Left lung (tissue), 4 donors: ENCODE measurements at regions not wholly inside any gene's neighbourhood (a gene's known extent, or its start where the extent isn't known, plus 50 kb on each side); places are given as distances from the start of the nearest gene placed in this dataset.

Experiments
- ATAC-seq: fragments of 200-7000 bp; cut with Tn5 transposase; one replicate; pipeline ENCODE4 v1.9.1; 2020; ENCODE audit warnings: moderate library complexity
- DNase-seq, 4 donors: peaks; one replicate each; pipeline ENCODE4 v3.0.0-alpha.2; 2013 to 2020
- H3K27ac ChIP-seq, 2 donors: fragments of 200-600 bp; sonication (generic) in 1 of 2; one replicate each; pipeline versions ENCODE4 v1.5.0 to v1.8.0; 2020 to 2021
- H3K27me3 ChIP-seq, 2 donors: fragments of 200-600 bp; sonication (generic) in 1 of 2; one replicate each; pipeline versions ENCODE4 v1.5.0 to v1.8.0; 2020 to 2021
- H3K36me3 ChIP-seq, 2 donors: fragments of 200-600 bp; sonication (generic) in 1 of 2; one replicate each; pipeline versions ENCODE4 v1.5.0 to v1.8.0; 2020 to 2021
- H3K4me1 ChIP-seq, 2 donors: fragments of 200-600 bp; one replicate each; pipeline ENCODE4 v1.8.0; 2021
- H3K4me3 ChIP-seq, 2 donors: fragments of 200-600 bp; sonication (generic) in 1 of 2; one replicate each; pipeline versions ENCODE4 v1.5.0 to v1.8.0; 2020 to 2021; ENCODE audit warnings: mild to moderate bottlenecking in 1 of 2
- H3K9me3 ChIP-seq, 2 donors: fragments of 200-600 bp; sonication (generic) in 1 of 2; one replicate each; pipeline versions ENCODE4 v1.5.0 to v1.8.0; 2020 to 2021
- CTCF ChIP-seq, 2 donors: fragments of 200-600 bp; sonication (generic) in 1 of 2; IDR thresholded peaks; one replicate each; pipeline versions ENCODE4 v1.5.0 to v1.8.0; 2021; ENCODE audit warnings: antibody characterized with exemption in 2 of 2
- intact Hi-C, 2 donors: fragments of 100-400 bp; cut with DNase I; formaldehyde crosslinking; loops; one replicate each; pipeline versions ENCODE4 v1.11.2 to v1.14.2; 2022
- donor health status: DM: no; HTN: yes; CAD: no.
- donor health status: DM: no; HTN: no; CAD: no.

GRCh38 chr2:217461674-217462073 is 541.1 kb downstream of the TNS1 start:
- H3K4me1 ChIP-seq, result no peaks in the 10 kb centered on the region
- H3K4me3 ChIP-seq, result no peak overlapping the region
- no peaks in the 10 kb centered on the region for H3K9me3 ChIP-seq
- no peak for TF ChIP-seq CTCF (IDR thresholded peaks at IDR 0.05)
- ATAC-seq, result no peak
- DNase-seq, result no peak
- H3K36me3 ChIP-seq, result no peaks in the 10 kb centered on the region
- H3K27ac ChIP-seq, result no peak overlapping the region
- H3K27me3 ChIP-seq, result no peaks in the 10 kb centered on the region
- intact Hi-C loops, result no loop called here

GRCh38 chr2:217459680-217460405 is 543.0 kb downstream of the TNS1 start:
- Histone ChIP-seq H3K27ac (no peak overlapping the region), H3K4me3 (no peak overlapping the region), H3K9me3 (no peaks in the 10 kb centered on the region), H3K36me3 (no peaks in the 10 kb centered on the region), H3K27me3 (no peaks in the 10 kb centered on the region), H3K4me1 (no peaks in the 10 kb centered on the region)
- ATAC-seq (no peak), DNase-seq (peak in 2 of 4 donors; percentile 76 to 80)
- TF ChIP-seq CTCF (IDR thresholded peaks at IDR 0.05), result no peak
- intact Hi-C loops, result no loop called here

GRCh38 chr2:217459016-217459415 is 543.8 kb downstream of the TNS1 start:
- peak in 2 of 4 donors; percentile 64 to 73 for DNase-seq
- no peak for TF ChIP-seq CTCF (IDR thresholded peaks at IDR 0.05)

GRCh38 chr2:217456016-217456415 is 546.8 kb downstream of the TNS1 start:
- H3K9me3 ChIP-seq, result no peaks in the 10 kb centered on the region
- no peaks in the 10 kb centered on the region for H3K27me3 ChIP-seq
- H3K4me3 ChIP-seq, result no peak overlapping the region
- intact Hi-C loops, result no loop called here
- H3K4me1 ChIP-seq, result no peaks in the 10 kb centered on the region
- TF ChIP-seq CTCF (IDR thresholded peaks at IDR 0.05), result no peak
- no peaks in the 10 kb centered on the region for H3K36me3 ChIP-seq
- H3K27ac ChIP-seq, result no peak overlapping the region
- no peak for ATAC-seq
- DNase-seq, result no peak

More at GRCh38 chr2:217459016-217459415, 543.8 kb downstream of the TNS1 start:
- Histone ChIP-seq H3K27me3 (no peaks in the 10 kb centered on the region), H3K36me3 (no peaks in the 10 kb centered on the region), H3K4me3 (no peak overlapping the region), H3K27ac (no peak overlapping the region), H3K4me1 (no peaks in the 10 kb centered on the region), H3K9me3 (no peaks in the 10 kb centered on the region)
- no peak for ATAC-seq
- intact Hi-C loops, result no loop called here

GRCh38 chr2:217452928-217453327 is 549.9 kb downstream of the TNS1 start:
- DNase-seq, result no peak
- no peaks in the 10 kb centered on the region for H3K9me3 ChIP-seq
- H3K4me1 ChIP-seq, result no peaks in the 10 kb centered on the region
- intact Hi-C loops, result no loop called here
- no peak for TF ChIP-seq CTCF (IDR thresholded peaks at IDR 0.05)
- no peak for ATAC-seq
- no peak overlapping the region for H3K27ac ChIP-seq
- no peak overlapping the region for H3K4me3 ChIP-seq
- no peaks in the 10 kb centered on the region for H3K36me3 ChIP-seq
- no peaks in the 10 kb centered on the region for H3K27me3 ChIP-seq
